Thyroid gland (tissue), 4 donors: ENCODE measurements at regions not wholly inside any gene's neighbourhood (a gene's known extent, or its start where the extent isn't known, plus 50 kb on each side); places are given as distances from the start of the nearest gene placed in this dataset.

Experiments
- DNase-seq, 2 donors: peaks; one replicate each; pipeline ENCODE4 v3.0.0-alpha.2; 2019
- H3K27ac ChIP-seq, 3 donors: fragments of 200-600 bp; sonication (generic); 1 replicate in 2 of 3; 2 replicates in 1 of 3; pipeline ENCODE4 v1.5.1; 2016 to 2019; ENCODE audit warnings: mild to moderate bottlenecking in 1 of 3, moderate library complexity in 1 of 3
- H3K27me3 ChIP-seq: fragments of 200-600 bp; sonication (generic); one replicate; pipeline ENCODE4 v1.5.1; 2019
- H3K36me3 ChIP-seq, 2 donors: fragments of 200-600 bp; sonication (generic); one replicate each; pipeline ENCODE4 v1.5.1; 2016 to 2019
- H3K4me1 ChIP-seq, 2 donors: fragments of 200-600 bp; sonication (generic); one replicate each; pipeline ENCODE4 v1.5.1; 2017 to 2019
- H3K4me3 ChIP-seq, 3 donors: fragments of 200-600 bp; sonication (generic); replicated peaks in 1 of 3; 1 replicate in 2 of 3; 2 replicates in 1 of 3; pipeline ENCODE4 v1.5.1; 2016; ENCODE audit warnings: mild to moderate bottlenecking in 1 of 3
- H3K9me3 ChIP-seq: fragments of 200-600 bp; sonication (generic); one replicate; pipeline ENCODE4 v1.5.1; 2017
- CTCF ChIP-seq, 6 experiments: fragments of 200-600 bp in 3 of 6; fragments of 450-650 bp in 3 of 6; sonication (generic) in 3 of 6; IDR thresholded peaks; one replicate each; pipeline ENCODE4 v1.5.1; 2016 to 2019; ENCODE audit warnings: antibody characterized with exemption in 6 of 6, mild to moderate bottlenecking in 2 of 6, inconsistent platforms in 1 of 6, moderate library complexity in 1 of 6
- POLR2A ChIP-seq, 2 donors: fragments of 450-650 bp; IDR thresholded peaks; one replicate each; pipeline ENCODE4 v1.6.1; 2017; ENCODE audit warnings: antibody characterized with exemption in 2 of 2, mild to moderate bottlenecking in 2 of 2, moderate library complexity in 1 of 2
- WGBS, 2 donors: methylation state at CpG; one replicate each; pipeline ENCODE4 v1.1.5; 2017; 5-methylcytosine and 5-hydroxymethylcytosine counted together
- intact Hi-C: fragments of 100-400 bp; cut with DNase I; formaldehyde crosslinking; loops from one replicate; pipeline ENCODE4 v1.15.1; 2023

GRCh38 chr5:162485666-162486292, 418.2 kb downstream of the GABRG2 start:
- Histone ChIP-seq H3K27me3 (no peaks in the 10 kb centered on the region), H3K9me3 (no peaks in the 10 kb centered on the region), H3K4me3 (no peak overlapping the region), H3K36me3 (no peaks in the 10 kb centered on the region), H3K4me1 (no peaks in the 10 kb centered on the region), H3K27ac (no peak overlapping the region)
- 66 to 68% methylated on average over 8 of the region's 8 CpGs for WGBS, 2 donors
- intact Hi-C loops: no loop called here
- TF ChIP-seq POLR2A (IDR thresholded peaks at IDR 0.05) (no peak), CTCF (IDR thresholded peaks at IDR 0.05) (no peak)
- no peak for DNase-seq

GRCh38 chr5:162487528-162488525, 420.3 kb downstream of the GABRG2 start:
- no peaks in the 10 kb centered on the region for H3K4me1 ChIP-seq
- intact Hi-C loops: no loop called here
- H3K27me3 ChIP-seq: no peaks in the 10 kb centered on the region
- H3K9me3 ChIP-seq: no peaks in the 10 kb centered on the region
- no peak overlapping the region for H3K4me3 ChIP-seq
- 68 to 79% methylated on average over 7 of the region's 7 CpGs for WGBS, 2 donors
- H3K27ac ChIP-seq: no peak overlapping the region
- DNase-seq: no peak
- TF ChIP-seq POLR2A (IDR thresholded peaks at IDR 0.05) (no peak), CTCF (IDR thresholded peaks at IDR 0.05) (no peak)
- H3K36me3 ChIP-seq: no peaks in the 10 kb centered on the region

GRCh38 chr5:162496100-162496808, 428.7 kb downstream of the GABRG2 start:
- intact Hi-C loops: no loop called here

GRCh38 chr5:162497455-162497854, 429.9 kb downstream of the GABRG2 start:
- Histone ChIP-seq H3K9me3 (no peaks in the 10 kb centered on the region), H3K4me1 (no peaks in the 10 kb centered on the region), H3K4me3 (no peak overlapping the region), H3K27ac (no peak overlapping the region), H3K36me3 (no peaks in the 10 kb centered on the region), H3K27me3 (no peaks in the 10 kb centered on the region)
- WGBS, 2 donors: 51 to 78% methylated on average over 3 of the region's 3 CpGs
- intact Hi-C loops: no loop called here
- no peak for TF ChIP-seq CTCF (IDR thresholded peaks at IDR 0.05)
- no peak for TF ChIP-seq POLR2A (IDR thresholded peaks at IDR 0.05)
- no peak for DNase-seq

More at GRCh38 chr5:162496100-162496808, 428.7 kb downstream of the GABRG2 start:
- DNase-seq: no peak
- Histone ChIP-seq H3K36me3 (no peaks in the 10 kb centered on the region), H3K9me3 (no peaks in the 10 kb centered on the region), H3K27me3 (no peaks in the 10 kb centered on the region), H3K27ac (no peak overlapping the region), H3K4me1 (no peaks in the 10 kb centered on the region), H3K4me3 (no peak overlapping the region)
- TF ChIP-seq CTCF (IDR thresholded peaks at IDR 0.05) (no peak), POLR2A (IDR thresholded peaks at IDR 0.05) (no peak)
- 63 to 69% methylated on average over 5 of the region's 5 CpGs for WGBS, 2 donors
